ENCODE measurements at regions not wholly inside any gene's neighbourhood (a gene's known extent, or its start where the extent isn't known, plus 50 kb on each side); places are given as distances from the start of the nearest gene placed in this dataset.
A peak's percentile ranks its signal among the peaks of the same experiment; 100 is the strongest.

- Mint-ChIP-seq H3K36me3 (ENCODE audit: low read depth) (no peaks in the 10 kb centered on the region), H3K9me3 (peaks cover 9% of the 10 kb centered on the region), H3K4me3 (no peak overlapping the region), H3K27ac (no peak overlapping the region), H3K4me1 (ENCODE audit: low read depth) (no peaks in the 10 kb centered on the region), H3K27me3 (peaks cover 10% of the 10 kb centered on the region)
- no peak for DNase-seq
Observed at GRCh38 chr6:168255283-168255881, 64.2 kb downstream of the DACT2 start.

- Mint-ChIP-seq H3K36me3 (ENCODE audit: low read depth) (no peaks in the 10 kb centered on the region), H3K27ac (no peak overlapping the region), H3K4me3 (no peak overlapping the region), H3K27me3 (peaks cover 3% of the 10 kb centered on the region), H3K4me1 (ENCODE audit: low read depth) (no peaks in the 10 kb centered on the region), H3K9me3 (peaks cover 9% of the 10 kb centered on the region)
- DNase-seq, result no peak
Observed at GRCh38 chr6:168252267-168252666, 67.3 kb downstream of the DACT2 start.

GRCh38 chr6:168250250-168250649 lies 69.3 kb downstream of the DACT2 start:
- Mint-ChIP-seq H3K27ac (no peak overlapping the region), H3K9me3 (peaks cover 7% of the 10 kb centered on the region), H3K36me3 (ENCODE audit: low read depth) (no peaks in the 10 kb centered on the region), H3K4me1 (ENCODE audit: low read depth) (no peaks in the 10 kb centered on the region), H3K4me3 (no peak overlapping the region), H3K27me3 (no peaks in the 10 kb centered on the region)
- DNase-seq, result no peak

GRCh38 chr6:168249746-168250145 lies 69.8 kb downstream of the DACT2 start:
- no peak for DNase-seq
- Mint-ChIP-seq H3K4me1 (ENCODE audit: low read depth) (no peaks in the 10 kb centered on the region), H3K27me3 (no peaks in the 10 kb centered on the region), H3K9me3 (peaks cover 3% of the 10 kb centered on the region), H3K4me3 (no peak overlapping the region), H3K27ac (no peak overlapping the region), H3K36me3 (ENCODE audit: low read depth) (no peaks in the 10 kb centered on the region)

GRCh38 chr6:168248148-168248620 lies 71.4 kb downstream of the DACT2 start:
- no peaks in the 10 kb centered on the region for H3K27me3 Mint-ChIP-seq
- H3K9me3 Mint-ChIP-seq, result no peaks in the 10 kb centered on the region
- no peaks in the 10 kb centered on the region for H3K36me3 Mint-ChIP-seq (ENCODE audit: low read depth)
- no peaks in the 10 kb centered on the region for H3K4me1 Mint-ChIP-seq (ENCODE audit: low read depth)
- no peak overlapping the region for H3K4me3 Mint-ChIP-seq
- no peak for DNase-seq
- H3K27ac Mint-ChIP-seq, result no peak overlapping the region

- H3K27me3 Mint-ChIP-seq, result no peaks in the 10 kb centered on the region
- H3K9me3 Mint-ChIP-seq, result no peaks in the 10 kb centered on the region
- H3K4me3 Mint-ChIP-seq, result no peak overlapping the region
Observed at GRCh38 chr6:168247443-168248147, 72.0 kb downstream of the DACT2 start.

GRCh38 chr6:168244961-168245551 lies 74.5 kb downstream of the DACT2 start:
- Mint-ChIP-seq H3K4me1 (ENCODE audit: low read depth) (no peaks in the 10 kb centered on the region), H3K36me3 (ENCODE audit: low read depth) (no peaks in the 10 kb centered on the region), H3K27me3 (peaks cover 8% of the 10 kb centered on the region), H3K27ac (no peak overlapping the region), H3K4me3 (no peak overlapping the region), H3K9me3 (no peaks in the 10 kb centered on the region)
- DNase-seq, result no peak

More at GRCh38 chr6:168247443-168248147, 72.0 kb downstream of the DACT2 start:
- no peak for DNase-seq
- no peaks in the 10 kb centered on the region for H3K4me1 Mint-ChIP-seq (ENCODE audit: low read depth)
- H3K27ac Mint-ChIP-seq, result no peak overlapping the region
- no peaks in the 10 kb centered on the region for H3K36me3 Mint-ChIP-seq (ENCODE audit: low read depth)

- no peaks in the 10 kb centered on the region for H3K36me3 Mint-ChIP-seq (ENCODE audit: low read depth)
- H3K4me1 Mint-ChIP-seq (ENCODE audit: low read depth), result no peaks in the 10 kb centered on the region
- H3K4me3 Mint-ChIP-seq, result no peak overlapping the region
- H3K27ac Mint-ChIP-seq, result no peak overlapping the region
- H3K9me3 Mint-ChIP-seq, result no peaks in the 10 kb centered on the region
- H3K27me3 Mint-ChIP-seq, result peaks cover 16% of the 10 kb centered on the region
- no peak for DNase-seq
Observed at GRCh38 chr6:168243812-168244376, 75.7 kb downstream of the DACT2 start.

GRCh38 chr6:168242940-168243225 lies 76.7 kb downstream of the DACT2 start:
- no peak for DNase-seq

GRCh38 chr6:168242111-168242939 lies 77.3 kb downstream of the DACT2 start:
- no peak overlapping the region for H3K27ac Mint-ChIP-seq
- H3K4me3 Mint-ChIP-seq, result no peak overlapping the region
- peaks cover 17% of the 10 kb centered on the region for H3K27me3 Mint-ChIP-seq

More at GRCh38 chr6:168242940-168243225, 76.7 kb downstream of the DACT2 start:
- no peak overlapping the region for H3K4me3 Mint-ChIP-seq
- H3K27me3 Mint-ChIP-seq, result peaks cover 17% of the 10 kb centered on the region
- peaks cover 3% of the 10 kb centered on the region for H3K4me1 Mint-ChIP-seq (ENCODE audit: low read depth)
- no peak overlapping the region for H3K27ac Mint-ChIP-seq
- no peaks in the 10 kb centered on the region for H3K9me3 Mint-ChIP-seq
- no peaks in the 10 kb centered on the region for H3K36me3 Mint-ChIP-seq (ENCODE audit: low read depth)

GRCh38 chr6:168240160-168240559 lies 79.4 kb downstream of the DACT2 start:
- no peak for DNase-seq
- Mint-ChIP-seq H3K4me3 (no peak overlapping the region), H3K4me1 (ENCODE audit: low read depth) (peaks cover 3% of the 10 kb centered on the region), H3K27ac (no peak overlapping the region), H3K36me3 (ENCODE audit: low read depth) (no peaks in the 10 kb centered on the region), H3K9me3 (no peaks in the 10 kb centered on the region), H3K27me3 (peaks cover 17% of the 10 kb centered on the region)

More at GRCh38 chr6:168242111-168242939, 77.3 kb downstream of the DACT2 start:
- Mint-ChIP-seq H3K4me1 (ENCODE audit: low read depth) (peaks cover 3% of the 10 kb centered on the region), H3K36me3 (ENCODE audit: low read depth) (no peaks in the 10 kb centered on the region), H3K9me3 (no peaks in the 10 kb centered on the region)
- DNase-seq, result no peak

- peak overlapping the region; percentile 18 for H3K27ac Mint-ChIP-seq
- no peak for DNase-seq
- H3K4me1 Mint-ChIP-seq (ENCODE audit: low read depth), result peaks cover 3% of the 10 kb centered on the region
- H3K9me3 Mint-ChIP-seq, result no peaks in the 10 kb centered on the region
- H3K27me3 Mint-ChIP-seq, result peaks cover 17% of the 10 kb centered on the region
- H3K36me3 Mint-ChIP-seq (ENCODE audit: low read depth), result no peaks in the 10 kb centered on the region
- H3K4me3 Mint-ChIP-seq, result no peak overlapping the region
Observed at GRCh38 chr6:168239044-168239773, 80.4 kb downstream of the DACT2 start.

- DNase-seq, result no peak
- H3K36me3 Mint-ChIP-seq (ENCODE audit: low read depth), result no peaks in the 10 kb centered on the region
- no peak overlapping the region for H3K4me3 Mint-ChIP-seq
- H3K4me1 Mint-ChIP-seq (ENCODE audit: low read depth), result peaks cover 3% of the 10 kb centered on the region
- H3K27me3 Mint-ChIP-seq, result peaks cover 17% of the 10 kb centered on the region
- peak overlapping the region; percentile 59 for H3K27ac Mint-ChIP-seq
- no peaks in the 10 kb centered on the region for H3K9me3 Mint-ChIP-seq
Observed at GRCh38 chr6:168238159-168238909, 81.2 kb downstream of the DACT2 start.

Data from activated T-cell treated with anti-CD3 and anti-CD28 coated beads, Interleukin-2, amount 50 U/mL, for 24 hours (primary cell).